Kidney (tissue), 13 donors: ENCODE measurements at regions not wholly inside any gene's neighbourhood (a gene's known extent, or its start where the extent isn't known, plus 50 kb on each side); places are given as distances from the start of the nearest gene placed in this dataset.
A peak's percentile ranks its signal among the peaks of the same experiment; 100 is the strongest.

ENCODE experiments used
- DNase-seq, 5 donors: peaks; one replicate each; pipeline ENCODE4 v3.0.0-alpha.2; 2013 to 2020
- FAIRE-seq: peaks from 2 replicates; lab custom pipeline; 2012; peaks lifted over from hg19 to GRCh38; lab: Jason Lieb, UNC
- H3K27ac ChIP-seq, 2 donors: one replicate each; pipeline ENCODE4 v1.7.0; 2013; ENCODE audit warnings: low read depth in 2 of 2, low read length in 2 of 2, inconsistent platforms in 1 of 2
- H3K27me3 ChIP-seq: one replicate; pipeline ENCODE4 v1.7.1; 2013; ENCODE audit warnings: low read length, inconsistent platforms; ENCODE audit not compliant: control insufficient read depth, insufficient read depth
- H3K36me3 ChIP-seq, 3 donors: one replicate each; pipeline versions ENCODE4 v1.7.0 to v1.7.1; 2013; ENCODE audit warnings: low read length in 3 of 3, control low read depth in 1 of 3, inconsistent platforms in 1 of 3; ENCODE audit not compliant: insufficient read depth in 3 of 3, control insufficient read depth in 2 of 3
- H3K4me1 ChIP-seq, 3 donors: one replicate each; pipeline versions ENCODE4 v1.7.0 to v1.7.1; 2013; ENCODE audit warnings: low read length in 3 of 3, inconsistent platforms in 1 of 3, low read depth in 1 of 3; ENCODE audit not compliant: control insufficient read depth in 2 of 3, insufficient read depth in 2 of 3
- H3K4me3 ChIP-seq, 3 donors: one replicate each; pipeline versions ENCODE4 v1.7.0 to v1.8.1; 2013; ENCODE audit warnings: low read length in 3 of 3, control low read depth in 1 of 3, inconsistent platforms in 1 of 3
- H3K9ac ChIP-seq, 3 donors: one replicate each; pipeline versions ENCODE4 v1.7.0 to v1.7.1; 2013; ENCODE audit warnings: low read length in 3 of 3, control low read depth in 1 of 3, inconsistent platforms in 1 of 3
- H3K9me3 ChIP-seq, 3 donors: one replicate each; pipeline versions ENCODE4 v1.7.0 to v1.7.1; 2013; ENCODE audit warnings: low read length in 3 of 3, control low read depth in 1 of 3, inconsistent platforms in 1 of 3; ENCODE audit not compliant: control insufficient read depth in 2 of 3, insufficient read depth in 1 of 3
- intact Hi-C: fragments of 100-400 bp; cut with DNase I; formaldehyde crosslinking; loops from one replicate; pipeline ENCODE4 v1.11.1; 2022
- TF ChIP-seq, protein P1 (sequence below): IDR thresholded peaks from 3 replicates; pipeline ENCODE4 v1.5.1; 2012; ENCODE audit warnings: mild to moderate bottlenecking, moderate library complexity, borderline replicate concordance; ENCODE audit not compliant: insufficient read depth; ENCODE audit errors: extremely low read depth
- donor health status: control.
- donor health status: control.
- donor health status: control.
- donor health status: control.
- donor health status: control.
- donor health status: DM: yes; HTN: yes; CAD: no.
- donor health status: Normal renal cell carcinoma (clear cell type).

GRCh38 chr14:39877577-39878190 is 445.5 kb upstream of the FBXO33 start:
- FAIRE-seq, result no peak
- no peaks in the 10 kb centered on the region for H3K9me3 ChIP-seq
- no peak overlapping the region for H3K4me3 ChIP-seq
- no peak overlapping the region for H3K27ac ChIP-seq
- peaks cover 0 to 4% (median 2%) of the 10 kb centered on the region in 3 donors for H3K4me1 ChIP-seq
- intact Hi-C loops, result no loop called here
- H3K9ac ChIP-seq, result no peak overlapping the region
- no peaks in the 10 kb centered on the region for H3K36me3 ChIP-seq
- DNase-seq, result no peak
- H3K27me3 ChIP-seq, result no peaks in the 10 kb centered on the region
- TF ChIP-seq, protein P1, sequence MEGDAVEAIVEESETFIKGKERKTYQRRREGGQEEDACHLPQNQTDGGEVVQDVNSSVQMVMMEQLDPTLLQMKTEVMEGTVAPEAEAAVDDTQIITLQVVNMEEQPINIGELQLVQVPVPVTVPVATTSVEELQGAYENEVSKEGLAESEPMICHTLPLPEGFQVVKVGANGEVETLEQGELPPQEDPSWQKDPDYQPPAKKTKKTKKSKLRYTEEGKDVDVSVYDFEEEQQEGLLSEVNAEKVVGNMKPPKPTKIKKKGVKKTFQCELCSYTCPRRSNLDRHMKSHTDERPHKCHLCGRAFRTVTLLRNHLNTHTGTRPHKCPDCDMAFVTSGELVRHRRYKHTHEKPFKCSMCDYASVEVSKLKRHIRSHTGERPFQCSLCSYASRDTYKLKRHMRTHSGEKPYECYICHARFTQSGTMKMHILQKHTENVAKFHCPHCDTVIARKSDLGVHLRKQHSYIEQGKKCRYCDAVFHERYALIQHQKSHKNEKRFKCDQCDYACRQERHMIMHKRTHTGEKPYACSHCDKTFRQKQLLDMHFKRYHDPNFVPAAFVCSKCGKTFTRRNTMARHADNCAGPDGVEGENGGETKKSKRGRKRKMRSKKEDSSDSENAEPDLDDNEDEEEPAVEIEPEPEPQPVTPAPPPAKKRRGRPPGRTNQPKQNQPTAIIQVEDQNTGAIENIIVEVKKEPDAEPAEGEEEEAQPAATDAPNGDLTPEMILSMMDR, result no peak

GRCh38 chr14:39876916-39877315 is 444.7 kb upstream of the FBXO33 start:
- DNase-seq, result no peak
- no peaks in the 10 kb centered on the region for H3K9me3 ChIP-seq
- intact Hi-C loops, result no loop called here
- no peak overlapping the region for H3K4me3 ChIP-seq
- no peak overlapping the region for H3K9ac ChIP-seq
- TF ChIP-seq, protein P1, result no peak
- FAIRE-seq, result no peak
- peak overlapping the region in 1 of 2 donors; percentile 40 for H3K27ac ChIP-seq
- H3K36me3 ChIP-seq, result no peaks in the 10 kb centered on the region
- no peaks in the 10 kb centered on the region for H3K27me3 ChIP-seq
- H3K4me1 ChIP-seq, result peaks cover 0 to 4% (median 2%) of the 10 kb centered on the region in 3 donors

DNA sequence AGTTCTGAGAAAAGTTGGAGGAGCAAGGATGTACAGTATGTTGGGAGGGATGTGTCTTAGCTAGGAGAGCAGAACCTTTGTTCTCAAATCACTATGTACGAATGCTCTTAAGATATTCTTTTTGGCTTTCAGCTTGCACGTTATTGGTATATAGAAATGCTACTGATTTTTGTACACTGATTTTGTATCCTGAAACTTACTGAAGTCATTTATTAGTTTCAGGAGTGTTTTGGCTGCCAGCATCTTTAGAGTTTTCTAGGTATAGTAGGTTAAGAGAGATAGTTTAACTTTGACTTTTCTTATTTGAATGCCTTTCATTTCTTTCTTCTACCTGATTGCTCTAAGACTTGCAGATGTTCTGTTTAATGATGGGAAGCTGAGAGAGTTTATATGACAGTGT is 442.8 kb upstream of the FBXO33 start:
- Histone ChIP-seq H3K27ac (no peak overlapping the region), H3K9me3 (no peaks in the 10 kb centered on the region), H3K36me3 (no peaks in the 10 kb centered on the region), H3K4me1 (peaks cover 0 to 4% (median 2%) of the 10 kb centered on the region in 3 donors), H3K4me3 (no peak overlapping the region), H3K9ac (no peak overlapping the region), H3K27me3 (no peaks in the 10 kb centered on the region)
- no peak for FAIRE-seq
- TF ChIP-seq, protein P1, result no peak
- intact Hi-C loops, result no loop called here
- DNase-seq, result no peak

DNA sequence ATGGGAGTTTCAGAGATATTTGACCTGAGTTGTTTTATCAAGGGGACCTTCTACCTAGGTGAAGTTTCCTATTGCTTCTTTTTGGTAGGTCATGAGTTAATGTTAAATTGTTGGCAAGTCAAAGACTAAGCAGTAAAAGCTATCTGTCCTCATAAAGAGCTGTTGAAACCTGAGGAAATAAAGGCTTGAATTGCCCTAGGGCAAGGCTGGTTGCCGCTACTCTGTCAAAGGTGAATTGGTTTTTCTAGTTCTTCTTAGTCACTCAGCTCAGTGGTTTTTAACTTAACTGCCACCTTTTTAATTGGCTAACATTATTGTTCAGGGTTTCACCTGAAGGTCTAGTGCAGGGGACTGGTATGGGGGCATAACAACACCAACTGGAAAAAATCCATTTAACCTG is 441.6 kb upstream of the FBXO33 start:
- DNase-seq (peak in 2 of 5 donors; percentile 13 to 30), FAIRE-seq (no peak)
- Histone ChIP-seq H3K9me3 (no peaks in the 10 kb centered on the region), H3K36me3 (no peaks in the 10 kb centered on the region), H3K9ac (no peak overlapping the region), H3K4me3 (no peak overlapping the region), H3K27me3 (no peaks in the 10 kb centered on the region), H3K27ac (no peak overlapping the region), H3K4me1 (peaks cover 0 to 4% (median 2%) of the 10 kb centered on the region in 3 donors)
- intact Hi-C loops, result no loop called here
- TF ChIP-seq, protein P1, result no peak
